CD14-positive monocyte (primary cell): ENCODE measurements at regions not wholly inside any gene's neighbourhood (a gene's known extent, or its start where the extent isn't known, plus 50 kb on each side); places are given as distances from the start of the nearest gene placed in this dataset.

Source experiments
- DNase-seq, 3 donors: peaks; one replicate each; pipeline ENCODE4 v3.0.0-alpha.2; 2011 to 2022
- H2AFZ ChIP-seq: 2 replicates; pipeline ENCODE4 v1.6.0; 2012; ENCODE audit warnings: mild to moderate bottlenecking, low read depth, low read length, inconsistent platforms; ENCODE audit not compliant: insufficient read depth, poor library complexity, severe bottlenecking
- H3K27ac ChIP-seq, 2 donors: 1 replicate in 1 of 2; 2 replicates in 1 of 2; pipeline ENCODE4 v1.5.1; 2012 to 2013; ENCODE audit warnings: low read length in 2 of 2, control low read depth in 1 of 2, inconsistent platforms in 1 of 2, low read depth in 1 of 2, mild to moderate bottlenecking in 1 of 2
- H3K27me3 ChIP-seq, 2 donors: one replicate each; pipeline versions ENCODE4 v1.6.0 to v1.6.1; 2011 to 2013; ENCODE audit warnings: low read length in 2 of 2; ENCODE audit not compliant: control insufficient read depth in 2 of 2, insufficient read depth in 2 of 2
- H3K36me3 ChIP-seq, 2 donors: replicated peaks in 1 of 2; 1 replicate in 1 of 2; 2 replicates in 1 of 2; pipeline versions ENCODE4 v1.5.1 to v1.6.1; 2012 to 2013; ENCODE audit warnings: low read length in 2 of 2, control low read depth in 1 of 2, inconsistent platforms in 1 of 2, mild to moderate bottlenecking in 1 of 2; ENCODE audit not compliant: insufficient read depth in 2 of 2, control insufficient read depth in 1 of 2
- H3K4me1 ChIP-seq, 2 donors: 1 replicate in 1 of 2; 2 replicates in 1 of 2; pipeline versions ENCODE4 v1.5.1 to v1.6.1; 2012 to 2013; ENCODE audit warnings: low read length in 2 of 2, control low read depth in 1 of 2, inconsistent platforms in 1 of 2, mild to moderate bottlenecking in 1 of 2, moderate library complexity in 1 of 2; ENCODE audit not compliant: insufficient read depth in 2 of 2, control insufficient read depth in 1 of 2
- H3K4me2 ChIP-seq: replicated peaks from 2 replicates; pipeline ENCODE3; 2012; ENCODE audit warnings: low read length, moderate library complexity, mild to moderate bottlenecking; ENCODE audit not compliant: poor library complexity, severe bottlenecking; ENCODE audit errors: extremely low read depth
- H3K4me3 ChIP-seq, 3 experiments: fragments of 200-600 bp in 1 of 3; sonication (generic) in 1 of 3; replicated peaks in 1 of 3; 1 replicate in 2 of 3; 2 replicates in 1 of 3; pipeline ENCODE4 v1.5.1; 2011 to 2013; ENCODE audit warnings: low read length in 3 of 3, mild to moderate bottlenecking in 3 of 3, control low read depth in 2 of 3, low read depth in 2 of 3, inconsistent platforms in 1 of 3, moderate library complexity in 1 of 3
- H3K79me2 ChIP-seq: 2 replicates; pipeline ENCODE4 v1.6.0; 2012; ENCODE audit warnings: mild to moderate bottlenecking, control low read depth, inconsistent platforms, low read length, moderate library complexity; ENCODE audit not compliant: insufficient read depth
- H3K9ac ChIP-seq: 2 replicates; pipeline ENCODE4 v1.6.0; 2017; ENCODE audit warnings: low read length, mild to moderate bottlenecking; ENCODE audit not compliant: insufficient read depth, poor library complexity, severe bottlenecking
- H3K9me3 ChIP-seq, 2 donors: replicated peaks in 1 of 2; 1 replicate in 1 of 2; 2 replicates in 1 of 2; pipeline versions ENCODE4 v1.5.1 to v1.6.1; 2012 to 2013; ENCODE audit warnings: low read length in 2 of 2, control low read depth in 1 of 2; ENCODE audit not compliant: control insufficient read depth in 1 of 2, insufficient read depth in 1 of 2
- H4K20me1 ChIP-seq: 2 replicates; pipeline ENCODE4 v1.6.0; 2012; ENCODE audit warnings: mild to moderate bottlenecking, low read length, control low read depth, moderate library complexity; ENCODE audit not compliant: insufficient read depth
- H3K27ac Mint-ChIP-seq, 7 donors: one replicate each; pipeline ENCODE4 v1.8.0; 2020; ENCODE audit warnings: mild to moderate bottlenecking in 7 of 7, mixed read lengths in 7 of 7, moderate library complexity in 6 of 7, inconsistent platforms in 2 of 7
- H3K27me3 Mint-ChIP-seq, 3 donors: one replicate each; pipeline ENCODE4 v1.8.0; 2021 to 2022; ENCODE audit warnings: low read depth in 3 of 3, mild to moderate bottlenecking in 3 of 3, mixed read lengths in 3 of 3, moderate library complexity in 3 of 3, inconsistent platforms in 1 of 3
- H3K36me3 Mint-ChIP-seq, 2 donors: one replicate each; pipeline ENCODE4 v1.8.0; 2020; ENCODE audit warnings: mixed read lengths in 2 of 2, inconsistent platforms in 1 of 2, mild to moderate bottlenecking in 1 of 2
- H3K4me1 Mint-ChIP-seq: one replicate; pipeline ENCODE4 v1.8.0; 2020; ENCODE audit warnings: mild to moderate bottlenecking, mixed read lengths
- H3K4me3 Mint-ChIP-seq, 2 donors: one replicate each; pipeline ENCODE4 v1.8.0; 2020; ENCODE audit warnings: mild to moderate bottlenecking in 2 of 2, mixed read lengths in 2 of 2, moderate library complexity in 1 of 2
- H3K9me3 Mint-ChIP-seq, 7 donors: one replicate each; pipeline ENCODE4 v1.8.0; 2020 to 2022; ENCODE audit warnings: mixed read lengths in 7 of 7, mild to moderate bottlenecking in 6 of 7, moderate library complexity in 6 of 7, inconsistent platforms in 2 of 7
- CTCF ChIP-seq: fragments of 200-600 bp; IDR thresholded peaks from one replicate; pipeline ENCODE4 v1.8.0; 2022; ENCODE audit warnings: antibody characterized with exemption, mild to moderate bottlenecking
- WGBS: methylation state at CpG from one replicate; pipeline ENCODE4 v1.1.5; 2013; ENCODE audit warnings: missing lambda C conversion rate; ENCODE audit not compliant: insufficient coverage; 5-methylcytosine and 5-hydroxymethylcytosine counted together
- intact Hi-C, 2 donors: fragments of 100-400 bp; cut with micrococcal nuclease; formaldehyde crosslinking; loops; one replicate each; pipeline versions ENCODE4 v1.15.0 to v1.15.1; 2023

GRCh38 chr13:61546413-61546812, 130.8 kb upstream of the PCDH20 start:
- no peaks in the 10 kb centered on the region for H4K20me1 ChIP-seq
- no peaks in the 10 kb centered on the region for H3K4me1 Mint-ChIP-seq
- H3K36me3 Mint-ChIP-seq, result no peaks in the 10 kb centered on the region
- H3K9ac ChIP-seq, result no peak overlapping the region
- no CpG with 5 or more reads among the region's 4 CpGs for WGBS
- no peak for DNase-seq
- H3K4me3 Mint-ChIP-seq, result no peak overlapping the region
- no peak for TF ChIP-seq CTCF
- H3K9me3 ChIP-seq, result no peaks in the 10 kb centered on the region
- H3K27ac Mint-ChIP-seq, result no peak overlapping the region
- peaks cover 0 to 9% (median 0%) of the 10 kb centered on the region in 7 donors for H3K9me3 Mint-ChIP-seq
- H3K79me2 ChIP-seq, result no peaks in the 10 kb centered on the region
- H3K36me3 ChIP-seq, result no peaks in the 10 kb centered on the region
- H3K27ac ChIP-seq, result no peak overlapping the region
- no peak overlapping the region for H2AFZ ChIP-seq
- intact Hi-C loops, result no loop called here
- no peaks in the 10 kb centered on the region for H3K27me3 ChIP-seq
- no peaks in the 10 kb centered on the region for H3K4me1 ChIP-seq
- no peaks in the 10 kb centered on the region for H3K27me3 Mint-ChIP-seq
- H3K4me3 ChIP-seq, result no peak overlapping the region
- H3K4me2 ChIP-seq, result no peak overlapping the region

GRCh38 chr13:61536433-61536832, 120.8 kb upstream of the PCDH20 start:
- Histone ChIP-seq H3K36me3 (no peaks in the 10 kb centered on the region), H3K4me1 (no peaks in the 10 kb centered on the region), H3K27me3 (no peaks in the 10 kb centered on the region), H2AFZ (no peak overlapping the region), H3K9ac (no peak overlapping the region), H3K27ac (no peak overlapping the region), H3K79me2 (no peaks in the 10 kb centered on the region), H3K4me2 (no peak overlapping the region), H3K9me3 (no peaks in the 10 kb centered on the region), H4K20me1 (no peaks in the 10 kb centered on the region), H3K4me3 (no peak overlapping the region)
- H3K36me3 Mint-ChIP-seq, result no peaks in the 10 kb centered on the region
- no peak for TF ChIP-seq CTCF
- H3K9me3 Mint-ChIP-seq, result peaks cover 0 to 5% (median 0%) of the 10 kb centered on the region in 7 donors
- H3K27ac Mint-ChIP-seq, result no peak overlapping the region
- intact Hi-C loops, result no loop called here
- no peak overlapping the region for H3K4me3 Mint-ChIP-seq
- H3K27me3 Mint-ChIP-seq, result no peaks in the 10 kb centered on the region
- DNase-seq, result no peak
- no peaks in the 10 kb centered on the region for H3K4me1 Mint-ChIP-seq
- WGBS, result no CpG with 5 or more reads among the region's 1 CpG
